ENCODE measurements at regions not wholly inside any gene's neighbourhood (a gene's known extent, or its start where the extent isn't known, plus 50 kb on each side); places are given as distances from the start of the nearest gene placed in this dataset.

GRCh38 chr1:165137551-165138316 is 218.8 kb downstream of the LMX1A start (continued):
- TF ChIP-seq ZNF646 (CRISPR knock-in tag; IDR thresholded peaks at IDR 0.05) (no peak), NFRKB (IDR thresholded peaks at IDR 0.05) (no peak), BRCA1 (CRISPR knock-in tag; IDR thresholded peaks at IDR 0.05) (no peak), CREM (IDR thresholded peaks at IDR 0.05) (peak; percentile 81), CREM (CRISPR knock-in tag; IDR thresholded peaks at IDR 0.05) (no peak), SIX4 (CRISPR knock-in tag; IDR thresholded peaks at IDR 0.05) (0 out of 2 replicates have a peak, but pooled peaks have one; percentile 35), ZNF644 (CRISPR knock-in tag; IDR thresholded peaks at IDR 0.05; ENCODE audit: low read depth) (no peak), KDM1A (CRISPR knock-in tag; IDR thresholded peaks at IDR 0.05) (peak; percentile 75; the same call in 1 of the 2 replicates), PHF20 (CRISPR knock-in tag; IDR thresholded peaks at IDR 0.05) (no peak), ZNF777 (CRISPR knock-in tag; IDR thresholded peaks at IDR 0.05) (no peak), E2F1 (CRISPR knock-in tag; IDR thresholded peaks at IDR 0.05) (no peak), JUNB (CRISPR knock-in tag; IDR thresholded peaks at IDR 0.05; ENCODE audit: borderline replicate concordance) (no peak; the same call in 1 of the 2 replicates), RXRA (CRISPR knock-in tag; IDR thresholded peaks at IDR 0.05) (peak; percentile 92), GPN1 (CRISPR knock-in tag; IDR thresholded peaks at IDR 0.05; ENCODE audit: borderline replicate concordance) (no peak), NFE2L2 (IDR thresholded peaks at IDR 0.05; ENCODE audit: low read length) (no peak), MIXL1 (CRISPR knock-in tag; IDR thresholded peaks at IDR 0.05) (no peak), CHD2 (IDR thresholded peaks at IDR 0.05; ENCODE audit: low read depth, low read length) (no peak)
- TF ChIP-seq, protein P1, sequence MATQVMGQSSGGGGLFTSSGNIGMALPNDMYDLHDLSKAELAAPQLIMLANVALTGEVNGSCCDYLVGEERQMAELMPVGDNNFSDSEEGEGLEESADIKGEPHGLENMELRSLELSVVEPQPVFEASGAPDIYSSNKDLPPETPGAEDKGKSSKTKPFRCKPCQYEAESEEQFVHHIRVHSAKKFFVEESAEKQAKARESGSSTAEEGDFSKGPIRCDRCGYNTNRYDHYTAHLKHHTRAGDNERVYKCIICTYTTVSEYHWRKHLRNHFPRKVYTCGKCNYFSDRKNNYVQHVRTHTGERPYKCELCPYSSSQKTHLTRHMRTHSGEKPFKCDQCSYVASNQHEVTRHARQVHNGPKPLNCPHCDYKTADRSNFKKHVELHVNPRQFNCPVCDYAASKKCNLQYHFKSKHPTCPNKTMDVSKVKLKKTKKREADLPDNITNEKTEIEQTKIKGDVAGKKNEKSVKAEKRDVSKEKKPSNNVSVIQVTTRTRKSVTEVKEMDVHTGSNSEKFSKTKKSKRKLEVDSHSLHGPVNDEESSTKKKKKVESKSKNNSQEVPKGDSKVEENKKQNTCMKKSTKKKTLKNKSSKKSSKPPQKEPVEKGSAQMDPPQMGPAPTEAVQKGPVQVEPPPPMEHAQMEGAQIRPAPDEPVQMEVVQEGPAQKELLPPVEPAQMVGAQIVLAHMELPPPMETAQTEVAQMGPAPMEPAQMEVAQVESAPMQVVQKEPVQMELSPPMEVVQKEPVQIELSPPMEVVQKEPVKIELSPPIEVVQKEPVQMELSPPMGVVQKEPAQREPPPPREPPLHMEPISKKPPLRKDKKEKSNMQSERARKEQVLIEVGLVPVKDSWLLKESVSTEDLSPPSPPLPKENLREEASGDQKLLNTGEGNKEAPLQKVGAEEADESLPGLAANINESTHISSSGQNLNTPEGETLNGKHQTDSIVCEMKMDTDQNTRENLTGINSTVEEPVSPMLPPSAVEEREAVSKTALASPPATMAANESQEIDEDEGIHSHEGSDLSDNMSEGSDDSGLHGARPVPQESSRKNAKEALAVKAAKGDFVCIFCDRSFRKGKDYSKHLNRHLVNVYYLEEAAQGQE (IDR thresholded peaks at IDR 0.05; ENCODE audit: borderline replicate concordance in 1 of 2, low read depth in 1 of 2, low read length in 2 of 2) = no peak
